Cardiac fibroblast (primary cell): ENCODE measurements at regions not wholly inside any gene's neighbourhood (a gene's known extent, or its start where the extent isn't known, plus 50 kb on each side); places are given as distances from the start of the nearest gene placed in this dataset.

Experiments used
- DNase-seq, 2 donors: peaks; one replicate each; pipeline versions ENCODE4 v3.0.0 to v3.0.0-alpha.2; 2010; ENCODE audit warnings: low read depth in 2 of 2
- H3K4me3 ChIP-seq, 2 donors: replicated peaks in 1 of 2; 1 replicate in 1 of 2; 2 replicates in 1 of 2; pipeline ENCODE4 v1.5.1; 2011; ENCODE audit warnings: low read depth in 2 of 2, low read length in 2 of 2, mild to moderate bottlenecking in 2 of 2, moderate library complexity in 1 of 2
- CTCF ChIP-seq: IDR thresholded peaks from one replicate; pipeline ENCODE4 v1.5.1; 2011; ENCODE audit warnings: low read depth, mild to moderate bottlenecking, low read length, inconsistent platforms

GRCh38 chr15:47384776-47385175 is 332.5 kb upstream of the SEMA6D start:
- DNase-seq, result peak in 1 of 2 donors; percentile 43
- no peak for TF ChIP-seq CTCF
- H3K4me3 ChIP-seq, result no peak overlapping the region

GRCh38 chr15:47386459-47386858 is 330.8 kb upstream of the SEMA6D start:
- no peak for TF ChIP-seq CTCF
- no peak for DNase-seq

GRCh38 chr15:47388299-47388698 is 329.0 kb upstream of the SEMA6D start:
- DNase-seq, result no peak
- TF ChIP-seq CTCF, result no peak
- H3K4me3 ChIP-seq, result no peak overlapping the region

More at GRCh38 chr15:47386459-47386858, 330.8 kb upstream of the SEMA6D start:
- H3K4me3 ChIP-seq, result no peak overlapping the region

DNA sequence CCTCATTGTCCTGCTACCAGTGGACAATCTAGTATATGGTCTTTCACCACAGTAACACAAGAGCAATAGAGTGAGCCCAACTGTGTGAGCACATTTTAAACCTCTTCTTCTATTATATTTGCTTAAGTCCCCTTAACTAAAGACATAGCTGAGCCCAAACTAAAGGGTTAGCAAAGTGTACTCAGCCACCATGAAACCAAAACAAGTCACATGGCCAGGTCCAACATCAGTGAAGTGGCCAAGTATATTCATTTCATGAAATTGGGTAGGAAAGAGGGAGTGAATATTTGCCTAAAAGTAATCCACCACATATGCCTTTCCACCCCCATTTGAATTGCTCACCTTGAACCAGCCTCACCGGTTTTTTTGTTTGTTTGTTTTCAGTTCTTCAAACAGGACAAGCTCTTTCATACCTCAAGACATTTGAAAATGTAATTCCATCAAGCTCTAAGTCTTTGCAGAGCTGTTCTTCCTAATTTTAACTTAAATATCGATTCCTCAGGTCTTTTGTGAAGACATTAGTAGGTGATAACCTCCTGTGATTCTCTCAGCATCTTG is 327.0 kb upstream of the SEMA6D start:
- no peak overlapping the region for H3K4me3 ChIP-seq
- TF ChIP-seq CTCF, result no peak
- DNase-seq, result no peak

DNA sequence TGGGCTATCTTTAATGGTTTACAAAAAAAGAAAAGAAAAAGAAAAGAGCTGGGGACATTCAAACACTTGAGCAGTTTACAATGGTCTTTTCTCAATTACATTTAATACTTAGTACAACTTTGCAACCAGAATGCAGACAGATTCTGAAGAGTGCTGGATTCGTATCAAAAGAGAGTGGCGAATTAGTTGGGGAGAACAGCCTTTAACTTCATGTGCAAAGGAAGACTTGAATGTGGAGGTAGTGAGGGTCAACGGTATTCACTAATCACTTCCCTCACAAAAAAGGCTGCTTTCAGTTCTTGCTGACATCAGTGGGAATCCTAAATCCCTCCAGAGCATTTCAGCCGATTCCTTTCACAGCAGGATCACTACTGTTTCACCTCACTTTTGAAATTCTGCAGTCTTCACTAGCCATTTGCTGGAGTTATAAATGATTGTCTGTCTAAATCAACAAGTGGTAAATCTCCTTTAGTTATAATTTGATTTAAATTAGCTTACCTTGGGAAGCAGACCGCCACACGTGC is 323.0 kb upstream of the SEMA6D start:
- H3K4me3 ChIP-seq, result no peak overlapping the region
- no peak for TF ChIP-seq CTCF
- no peak for DNase-seq

- TF ChIP-seq CTCF, result no peak
- no peak overlapping the region for H3K4me3 ChIP-seq
- no peak for DNase-seq
Observed at GRCh38 chr15:47395076-47395475, 322.2 kb upstream of the SEMA6D start.

GRCh38 chr15:47397655-47398054 is 319.6 kb upstream of the SEMA6D start:
- TF ChIP-seq CTCF, result no peak
- peak; percentile 31 to 33 for DNase-seq
- no peak overlapping the region for H3K4me3 ChIP-seq
